RWPE2 (cell line): ENCODE measurements at regions not wholly inside any gene's neighbourhood (a gene's known extent, or its start where the extent isn't known, plus 50 kb on each side); places are given as distances from the start of the nearest gene placed in this dataset.

Experiments
- ATAC-seq: fragments of 200-7000 bp; cut with Tn5 transposase; 3 replicates; pipeline ENCODE4 v1.9.1; 2021; ENCODE audit warnings: low read depth
- DNase-seq: peaks from one replicate; pipeline ENCODE4 v3.0.0-alpha.2; 2020; ENCODE audit warnings: low spot score
- H3K27ac ChIP-seq: fragments of 450-650 bp; 2 replicates; pipeline ENCODE4 v1.5.1; 2017; ENCODE audit warnings: mild to moderate bottlenecking; ENCODE audit not compliant: poor library complexity, severe bottlenecking
- H3K27me3 ChIP-seq: fragments of 250-450 bp; sonication (Bioruptor Pico); 2 replicates; pipeline ENCODE4 v1.5.1; 2021; ENCODE audit warnings: mild to moderate bottlenecking, moderate library complexity; ENCODE audit not compliant: insufficient read depth, poor library complexity, severe bottlenecking
- H3K36me3 ChIP-seq: fragments of 250-450 bp; sonication (Bioruptor Pico); 2 replicates; pipeline ENCODE4 v1.5.1; 2020; ENCODE audit warnings: low read depth, mild to moderate bottlenecking, moderate library complexity
- H3K4me1 ChIP-seq: fragments of 250-450 bp; sonication (Bioruptor Pico); 2 replicates; pipeline ENCODE4 v1.5.1; 2021; ENCODE audit warnings: mild to moderate bottlenecking, moderate library complexity; ENCODE audit not compliant: insufficient read depth, poor library complexity, severe bottlenecking
- H3K4me3 ChIP-seq: fragments of 250-450 bp; sonication (Bioruptor Pico); 2 replicates; pipeline ENCODE4 v1.5.1; 2021; ENCODE audit warnings: mild to moderate bottlenecking, moderate library complexity; ENCODE audit not compliant: severe bottlenecking
- H3K9me3 ChIP-seq: fragments of 250-450 bp; sonication (Bioruptor Pico); 2 replicates; pipeline ENCODE4 v1.5.1; 2021; ENCODE audit warnings: mild to moderate bottlenecking, moderate library complexity; ENCODE audit not compliant: severe bottlenecking
- TF ChIP-seq, protein P1 (sequence below): fragments of 450-650 bp; IDR thresholded peaks from one replicate; pipeline ENCODE4 v1.5.1; 2017; ENCODE audit warnings: mild to moderate bottlenecking, moderate library complexity; ENCODE audit not compliant: poor library complexity, severe bottlenecking

DNA sequence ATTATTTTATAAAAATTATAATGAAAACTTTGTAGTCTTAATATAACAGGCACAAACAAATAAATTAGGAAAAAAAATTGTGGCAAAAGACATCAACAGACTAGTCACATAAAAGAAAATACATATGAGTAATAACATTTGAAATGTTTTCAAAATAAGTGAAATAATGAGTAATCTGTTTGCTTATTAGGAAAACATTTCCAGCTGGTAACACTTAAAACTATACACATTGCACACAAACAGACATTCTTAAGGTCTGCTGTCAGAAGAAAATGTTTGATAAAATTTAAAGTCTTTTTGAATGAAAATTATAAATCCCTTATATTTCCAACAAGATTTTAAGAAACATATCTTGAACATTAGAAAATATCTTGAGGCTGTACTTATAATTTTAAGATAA, 1326.3 kb upstream of the CADM2 start:
- H3K4me3 ChIP-seq, result no peak overlapping the region
- TF ChIP-seq, protein P1, sequence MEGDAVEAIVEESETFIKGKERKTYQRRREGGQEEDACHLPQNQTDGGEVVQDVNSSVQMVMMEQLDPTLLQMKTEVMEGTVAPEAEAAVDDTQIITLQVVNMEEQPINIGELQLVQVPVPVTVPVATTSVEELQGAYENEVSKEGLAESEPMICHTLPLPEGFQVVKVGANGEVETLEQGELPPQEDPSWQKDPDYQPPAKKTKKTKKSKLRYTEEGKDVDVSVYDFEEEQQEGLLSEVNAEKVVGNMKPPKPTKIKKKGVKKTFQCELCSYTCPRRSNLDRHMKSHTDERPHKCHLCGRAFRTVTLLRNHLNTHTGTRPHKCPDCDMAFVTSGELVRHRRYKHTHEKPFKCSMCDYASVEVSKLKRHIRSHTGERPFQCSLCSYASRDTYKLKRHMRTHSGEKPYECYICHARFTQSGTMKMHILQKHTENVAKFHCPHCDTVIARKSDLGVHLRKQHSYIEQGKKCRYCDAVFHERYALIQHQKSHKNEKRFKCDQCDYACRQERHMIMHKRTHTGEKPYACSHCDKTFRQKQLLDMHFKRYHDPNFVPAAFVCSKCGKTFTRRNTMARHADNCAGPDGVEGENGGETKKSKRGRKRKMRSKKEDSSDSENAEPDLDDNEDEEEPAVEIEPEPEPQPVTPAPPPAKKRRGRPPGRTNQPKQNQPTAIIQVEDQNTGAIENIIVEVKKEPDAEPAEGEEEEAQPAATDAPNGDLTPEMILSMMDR, result no peak
- DNase-seq (no peak), ATAC-seq (no peak)
- no peaks in the 10 kb centered on the region for H3K9me3 ChIP-seq
- no peaks in the 10 kb centered on the region for H3K36me3 ChIP-seq
- no peaks in the 10 kb centered on the region for H3K27me3 ChIP-seq
- H3K4me1 ChIP-seq, result no peaks in the 10 kb centered on the region
- H3K27ac ChIP-seq, result no peak overlapping the region

DNA sequence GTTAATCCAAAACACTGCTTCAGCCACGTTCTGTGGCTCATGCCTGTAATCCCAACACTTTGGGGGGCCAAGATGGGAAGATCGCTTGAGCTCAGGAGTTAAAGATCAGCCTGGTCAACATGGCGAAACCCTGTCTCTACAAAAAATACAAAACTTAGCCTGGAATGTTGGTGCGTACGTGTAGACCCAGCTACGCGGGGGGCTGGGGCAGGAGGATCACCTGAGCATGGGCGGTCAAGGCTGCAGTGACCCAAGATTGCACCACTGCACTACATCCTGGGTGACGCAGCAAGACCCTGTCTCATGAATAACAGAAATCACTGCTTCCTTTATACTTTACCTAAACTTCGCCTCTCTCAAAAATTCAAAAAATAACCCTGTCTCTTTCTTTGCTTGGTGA, 1325.0 kb upstream of the CADM2 start:
- H3K36me3 ChIP-seq, result no peaks in the 10 kb centered on the region
- TF ChIP-seq, protein P1, result no peak
- H3K9me3 ChIP-seq, result no peaks in the 10 kb centered on the region
- no peaks in the 10 kb centered on the region for H3K4me1 ChIP-seq
- no peak for DNase-seq
- no peak for ATAC-seq
- H3K4me3 ChIP-seq, result no peak overlapping the region
- no peaks in the 10 kb centered on the region for H3K27me3 ChIP-seq
- no peak overlapping the region for H3K27ac ChIP-seq

DNA sequence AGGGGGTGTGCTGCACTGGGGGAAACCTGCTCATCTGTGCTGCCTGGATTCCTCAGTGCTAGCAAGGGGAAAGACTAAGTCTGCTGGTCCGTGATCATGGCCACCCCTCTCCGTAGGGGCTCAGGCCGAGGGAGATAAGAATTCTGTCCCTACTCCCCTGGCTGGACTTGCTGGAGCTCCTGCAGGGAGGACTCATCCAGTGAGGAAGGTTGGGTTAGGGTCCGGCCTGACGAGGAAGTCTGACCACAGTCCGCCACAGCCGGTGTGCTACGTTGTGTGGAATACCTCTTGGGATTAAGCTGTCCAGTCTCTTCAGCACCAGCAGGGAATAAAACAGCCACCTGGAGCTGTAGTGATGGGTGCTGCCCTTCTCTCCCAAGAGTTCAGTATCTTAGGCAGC, 1309.1 kb upstream of the CADM2 start:
- H3K27me3 ChIP-seq, result no peaks in the 10 kb centered on the region
- TF ChIP-seq, protein P1, result no peak
- H3K27ac ChIP-seq, result no peak overlapping the region
- no peak overlapping the region for H3K4me3 ChIP-seq
- no peaks in the 10 kb centered on the region for H3K4me1 ChIP-seq
- no peaks in the 10 kb centered on the region for H3K9me3 ChIP-seq
- ATAC-seq (no peak), DNase-seq (no peak)
- no peaks in the 10 kb centered on the region for H3K36me3 ChIP-seq

DNA sequence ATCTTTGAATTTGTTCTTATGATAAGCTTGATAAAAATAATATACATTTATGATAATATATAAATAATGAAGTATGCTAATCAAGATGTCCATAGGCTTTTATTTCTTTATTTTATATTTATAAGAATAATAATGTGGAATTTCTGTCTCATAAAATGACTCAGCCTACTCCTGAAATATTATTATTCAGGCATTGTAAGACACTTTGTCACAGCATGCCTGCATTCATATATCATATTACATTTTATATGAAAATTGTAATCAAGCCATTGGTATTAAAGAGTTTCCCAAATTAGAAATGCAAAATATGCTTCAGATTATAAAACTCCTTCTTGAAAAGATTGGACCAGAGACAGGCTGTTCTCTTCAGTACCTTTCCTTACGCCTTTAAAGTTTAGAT, 1303.7 kb upstream of the CADM2 start:
- no peaks in the 10 kb centered on the region for H3K9me3 ChIP-seq
- H3K27ac ChIP-seq, result no peak overlapping the region
- ATAC-seq (no peak), DNase-seq (no peak)
- H3K27me3 ChIP-seq, result no peaks in the 10 kb centered on the region
- H3K4me3 ChIP-seq, result no peak overlapping the region
- TF ChIP-seq, protein P1, result no peak
- no peaks in the 10 kb centered on the region for H3K36me3 ChIP-seq
- no peaks in the 10 kb centered on the region for H3K4me1 ChIP-seq

DNA sequence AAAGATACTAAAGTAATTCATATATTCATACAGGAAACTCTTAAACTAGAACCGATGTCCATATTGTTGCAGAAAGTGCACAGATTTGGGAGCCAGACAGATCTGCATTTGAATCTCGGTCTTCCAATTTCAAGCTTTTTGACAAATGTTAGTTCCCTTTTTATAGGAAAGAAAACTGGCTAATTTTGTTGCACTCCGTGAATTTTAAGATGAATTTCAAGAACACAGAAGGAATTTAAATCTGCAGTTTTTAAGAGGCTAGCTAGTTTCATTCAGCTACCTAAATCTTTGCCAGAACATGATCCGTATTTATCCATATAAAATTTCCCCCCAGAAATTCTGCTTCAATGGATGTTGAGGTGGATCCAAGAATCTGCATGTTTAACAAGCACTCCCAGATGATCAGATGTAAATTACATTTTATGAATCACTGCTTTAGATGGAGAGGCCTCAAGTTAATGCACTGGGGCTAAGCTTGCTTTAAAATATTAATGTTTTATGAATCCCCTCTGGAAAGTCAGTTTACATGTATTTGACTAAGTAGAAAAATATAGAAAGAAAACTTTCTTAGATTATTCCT, 1296.3 kb upstream of the CADM2 start:
- no peak overlapping the region for H3K4me3 ChIP-seq
- no peaks in the 10 kb centered on the region for H3K9me3 ChIP-seq
- H3K4me1 ChIP-seq, result no peaks in the 10 kb centered on the region
- TF ChIP-seq, protein P1, result no peak
- DNase-seq, result no peak
- no peak overlapping the region for H3K27ac ChIP-seq
- no peaks in the 10 kb centered on the region for H3K27me3 ChIP-seq
- ATAC-seq, result no peak
- no peaks in the 10 kb centered on the region for H3K36me3 ChIP-seq
